ENCODE measurements at regions not wholly inside any gene's neighbourhood (a gene's known extent, or its start where the extent isn't known, plus 50 kb on each side); places are given as distances from the start of the nearest gene placed in this dataset.

DNA sequence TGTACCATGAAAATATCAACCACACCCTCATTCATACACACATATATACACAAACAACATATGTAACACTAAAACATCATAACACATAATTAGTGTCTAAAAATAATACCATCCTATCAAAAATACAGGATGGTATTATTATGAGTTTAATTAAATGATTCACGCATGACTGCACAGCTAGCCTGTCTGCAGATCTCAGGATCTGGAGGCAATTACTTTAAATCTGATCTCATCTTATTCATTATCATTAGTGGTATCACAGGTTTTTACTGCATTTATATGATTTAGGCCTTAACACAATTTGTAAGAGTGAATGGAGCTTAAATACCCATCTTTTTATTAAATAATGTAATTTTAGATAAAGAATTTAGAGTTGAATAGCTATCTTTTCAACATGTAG is 443.4 kb upstream of the LINC00305 start:
- no peak for DNase-seq (ENCODE audit: low read depth)
- no peak overlapping the region for H3K4me3 ChIP-seq (ENCODE audit: low read depth, low read length)

DNA sequence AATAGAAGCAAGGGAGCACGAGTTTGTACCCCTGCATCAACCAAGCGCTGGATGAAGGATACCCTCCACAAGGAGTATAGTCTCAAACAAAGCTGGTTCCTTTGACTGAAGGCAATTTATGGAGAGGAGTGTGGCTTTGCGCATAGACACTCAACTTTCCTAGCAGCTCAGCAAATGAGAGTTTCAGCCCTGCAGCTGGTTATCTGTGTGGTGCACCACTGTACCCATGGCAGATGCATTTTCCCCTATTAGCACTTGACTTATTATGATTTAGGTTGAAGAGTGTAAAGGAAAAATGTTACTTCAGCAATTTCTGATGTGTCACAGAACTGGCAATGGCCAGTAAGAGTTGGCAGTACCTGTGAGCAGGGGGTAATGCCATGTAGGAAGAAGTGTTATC is 440.1 kb upstream of the LINC00305 start:
- no peak for DNase-seq (ENCODE audit: low read depth)
- no peak overlapping the region for H3K4me3 ChIP-seq (ENCODE audit: low read depth, low read length)

DNA sequence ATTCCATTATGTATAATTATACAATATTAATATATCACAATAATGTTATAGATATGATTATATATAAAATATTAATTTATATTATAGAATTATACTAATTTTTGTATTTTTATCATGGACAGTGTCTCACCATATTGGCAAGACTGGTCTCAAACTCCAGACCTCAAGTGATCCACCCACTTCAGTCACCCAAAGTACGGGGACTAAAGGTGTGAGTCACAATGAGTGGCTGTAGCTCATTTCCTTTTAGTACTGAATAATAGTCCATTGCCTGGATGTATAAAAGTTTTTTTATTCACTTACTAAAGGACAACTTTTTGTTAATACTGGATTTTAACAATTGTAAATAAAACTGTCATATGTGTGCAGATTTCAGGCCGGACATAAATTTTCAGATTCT is 417.6 kb upstream of the LINC00305 start:
- no peak for DNase-seq (ENCODE audit: low read depth)
- H3K4me3 ChIP-seq (ENCODE audit: low read depth, low read length) = no peak overlapping the region

DNA sequence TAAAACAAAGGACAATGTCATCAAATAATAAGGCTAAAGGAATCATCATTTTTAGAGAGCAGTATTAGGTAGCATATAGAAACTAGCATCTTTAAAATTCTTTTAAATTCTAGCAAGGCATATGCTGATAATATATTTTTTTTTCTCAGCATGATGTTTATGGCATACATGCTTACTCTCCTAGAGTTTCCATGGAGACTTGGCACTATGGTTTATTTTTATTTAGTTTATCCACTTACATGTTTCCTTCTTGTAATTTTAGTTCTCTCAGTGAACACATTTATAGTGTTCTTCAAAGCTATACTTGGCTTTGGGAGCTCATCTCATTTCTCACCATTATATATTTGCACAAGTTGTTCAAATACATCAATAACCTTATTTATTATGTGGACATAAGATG is 413.8 kb upstream of the LINC00305 start:
- H3K4me3 ChIP-seq (ENCODE audit: low read depth, low read length) = no peak overlapping the region
- DNase-seq (ENCODE audit: low read depth) = no peak

DNA sequence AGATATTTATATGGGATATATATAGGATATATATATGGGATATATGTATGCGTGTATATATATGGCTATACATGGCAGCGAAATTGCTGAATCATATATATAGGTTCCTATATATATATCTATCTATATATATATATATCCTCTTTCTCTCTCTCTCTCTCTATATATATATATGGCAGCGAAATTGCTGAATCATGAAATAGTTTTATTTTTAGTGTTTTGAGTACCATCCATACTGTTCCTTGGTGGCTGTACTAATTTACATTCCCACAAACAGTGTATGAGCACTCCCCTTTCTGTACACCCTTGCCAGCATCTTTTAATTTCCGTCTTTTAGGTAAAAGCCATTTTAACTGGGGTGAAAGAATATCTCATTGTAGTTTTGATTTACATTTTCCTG is 397.6 kb upstream of the LINC00305 start:
- H3K4me3 ChIP-seq (ENCODE audit: low read depth, low read length) = no peak overlapping the region
- DNase-seq (ENCODE audit: low read depth) = no peak

DNA sequence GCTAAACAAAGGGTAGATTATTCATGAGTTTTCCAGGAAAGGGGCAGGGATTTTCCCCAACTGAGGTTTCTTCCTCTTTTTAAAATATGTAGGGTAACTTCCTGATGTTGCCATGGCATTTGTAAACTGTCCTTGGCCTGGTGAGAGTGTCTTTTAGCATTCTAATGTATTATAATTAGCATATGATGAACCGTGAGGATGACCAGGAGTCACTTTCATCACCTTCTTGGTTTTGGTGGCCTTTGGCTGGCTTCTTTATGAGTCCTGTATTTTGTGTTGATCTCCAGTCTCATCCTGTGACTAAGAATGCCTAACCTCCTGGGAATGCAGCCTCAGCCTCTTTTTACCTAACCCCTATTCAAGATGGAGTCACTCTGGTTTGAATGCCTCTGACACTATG is 391.0 kb upstream of the LINC00305 start:
- no peak overlapping the region for H3K4me3 ChIP-seq (ENCODE audit: low read depth, low read length)
- no peak for DNase-seq (ENCODE audit: low read depth)

DNA sequence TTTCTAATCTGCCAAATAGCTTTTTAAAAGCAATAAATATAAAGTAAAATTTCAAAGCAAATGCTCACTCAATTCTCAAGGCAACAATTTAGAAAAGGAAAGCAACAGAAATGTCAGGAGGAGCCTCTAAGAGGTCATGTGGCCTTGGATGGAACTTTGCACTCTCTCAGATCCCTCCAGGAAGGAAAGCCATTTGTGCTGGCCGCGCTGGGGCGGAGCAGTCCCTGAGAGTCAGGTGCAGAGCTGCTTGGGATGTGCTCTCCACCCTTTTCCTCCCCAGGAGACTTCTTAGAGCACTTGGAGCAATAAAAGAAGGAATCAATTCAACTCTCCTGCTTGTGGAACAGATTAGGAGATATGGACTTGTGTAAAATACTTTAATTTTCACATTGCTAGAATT is 379.8 kb upstream of the LINC00305 start:
- DNase-seq (ENCODE audit: low read depth) = no peak
- no peak overlapping the region for H3K4me3 ChIP-seq (ENCODE audit: low read depth, low read length)

DNA sequence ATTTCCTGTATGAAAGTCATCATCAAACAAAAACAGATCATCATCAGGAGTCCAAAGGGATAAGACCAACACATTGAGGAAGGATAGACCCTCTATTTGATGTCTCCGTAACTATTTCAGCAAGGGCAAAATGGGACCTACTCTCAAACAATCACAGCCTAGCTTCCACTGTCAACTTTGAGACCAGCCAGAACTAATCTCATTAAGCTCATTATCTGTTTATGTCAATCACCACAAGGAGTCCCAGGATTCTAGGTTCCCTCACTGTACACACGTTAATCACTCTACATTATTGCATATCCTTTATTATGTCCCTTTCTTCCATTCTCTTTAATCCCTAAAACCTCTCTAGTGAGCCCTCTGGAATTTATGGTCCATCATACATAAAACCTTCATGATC is 370.3 kb upstream of the LINC00305 start:
- H3K4me3 ChIP-seq (ENCODE audit: low read depth, low read length) = no peak overlapping the region
- DNase-seq (ENCODE audit: low read depth) = no peak

DNA sequence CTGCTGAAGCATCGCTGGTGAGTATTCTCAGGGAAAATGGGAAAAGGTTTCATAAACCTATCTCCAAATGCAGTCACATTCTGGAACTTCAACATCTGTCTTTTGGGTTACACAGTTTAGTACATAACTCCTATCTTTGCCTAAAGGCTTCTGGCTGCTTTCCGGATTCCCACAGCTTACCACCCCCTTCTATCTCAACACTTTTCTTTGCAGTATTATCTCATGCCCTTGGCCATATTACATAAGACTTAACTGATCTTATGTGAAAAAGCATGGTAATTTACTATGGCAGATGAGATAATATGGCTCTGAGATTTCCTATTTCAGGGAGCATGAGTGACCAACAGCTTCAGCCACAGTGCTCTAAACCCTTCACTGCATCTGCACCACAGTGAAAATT is 369.3 kb upstream of the LINC00305 start:
- DNase-seq (ENCODE audit: low read depth) = no peak
- no peak overlapping the region for H3K4me3 ChIP-seq (ENCODE audit: low read depth, low read length)

DNA sequence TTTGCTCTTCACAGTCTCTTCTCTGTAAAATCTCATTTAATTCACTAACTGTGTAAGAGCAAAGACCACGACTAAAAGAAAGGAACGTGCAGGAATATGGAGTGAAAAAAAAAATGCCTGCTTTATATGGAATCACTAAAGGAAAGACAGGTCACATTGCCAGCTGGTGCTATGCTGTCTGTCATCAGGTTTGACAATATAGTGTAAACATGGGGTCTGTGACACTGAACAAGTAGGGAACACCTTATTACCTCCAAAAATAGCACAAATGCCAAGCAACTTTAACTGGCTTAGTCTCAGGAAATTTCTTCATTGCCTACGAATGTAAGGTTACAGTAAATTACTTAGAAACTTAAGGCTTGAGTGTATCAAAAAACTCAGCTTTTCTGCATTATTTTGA is 364.5 kb upstream of the LINC00305 start:
- H3K4me3 ChIP-seq (ENCODE audit: low read depth, low read length) = no peak overlapping the region
- DNase-seq (ENCODE audit: low read depth) = no peak

DNA sequence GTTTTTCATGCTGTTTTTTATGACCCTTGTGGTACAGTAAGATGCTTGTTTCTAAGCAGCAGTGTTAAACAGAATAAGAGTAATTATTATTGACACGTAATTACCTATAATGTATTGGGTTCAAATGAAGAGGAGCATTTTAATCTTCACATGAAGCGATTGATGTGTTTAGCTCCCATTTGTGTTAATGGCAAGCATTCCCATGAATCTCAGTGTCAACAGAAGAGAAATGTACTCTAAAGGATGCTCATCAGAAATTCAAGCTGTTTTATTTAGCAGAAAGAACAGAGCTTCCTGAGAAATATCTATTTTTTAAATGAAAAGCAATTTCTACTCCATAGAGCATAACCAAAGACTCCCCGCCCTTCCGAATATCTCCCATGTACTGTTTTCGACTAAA is 341.3 kb upstream of the LINC00305 start:
- no peak for DNase-seq (ENCODE audit: low read depth)
- no peak overlapping the region for H3K4me3 ChIP-seq (ENCODE audit: low read depth, low read length)

DNA sequence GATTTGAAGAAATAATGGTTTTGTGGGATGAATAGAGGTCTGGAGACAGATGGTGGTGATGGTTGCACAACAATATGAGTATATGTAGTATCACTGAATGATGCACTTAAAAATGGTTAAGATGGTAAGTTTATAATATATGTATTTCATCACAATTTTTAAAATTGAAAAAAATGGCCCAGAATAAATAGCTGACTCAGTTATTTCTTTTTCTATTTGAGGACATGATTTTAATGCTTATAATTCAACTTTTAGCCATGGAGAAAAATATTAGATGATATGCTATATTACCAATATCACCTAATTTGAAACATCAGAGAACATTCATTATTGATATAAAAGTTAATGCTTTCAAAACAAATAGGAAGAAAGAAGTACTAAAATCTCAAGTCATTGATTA is 339.8 kb upstream of the LINC00305 start:
- DNase-seq (ENCODE audit: low read depth) = no peak

DNA sequence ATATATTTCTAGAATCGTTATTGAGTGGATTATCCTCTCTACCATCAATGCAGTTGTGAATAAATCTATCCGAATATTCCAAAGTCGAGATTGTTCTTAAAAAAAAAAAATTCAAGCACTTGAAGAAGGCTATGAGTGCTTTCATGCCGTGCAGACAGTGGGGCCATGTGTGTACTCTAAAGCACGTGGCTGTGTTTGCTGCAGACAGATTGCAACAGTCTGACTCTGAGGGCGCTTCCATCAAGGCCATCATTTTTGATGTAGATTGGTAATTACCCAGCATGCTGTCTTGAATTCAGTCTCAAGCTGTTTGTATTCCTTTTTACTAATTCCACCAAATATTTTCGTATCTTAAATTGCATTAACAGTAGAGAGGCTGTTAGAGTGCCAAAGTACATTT is 325.9 kb upstream of the LINC00305 start:
- DNase-seq (ENCODE audit: low read depth) = no peak
- H3K4me3 ChIP-seq (ENCODE audit: low read depth, low read length) = no peak overlapping the region

More for the DNA sequence above, 339.8 kb upstream of the LINC00305 start:
- H3K4me3 ChIP-seq (ENCODE audit: low read depth, low read length) = no peak overlapping the region

DNA sequence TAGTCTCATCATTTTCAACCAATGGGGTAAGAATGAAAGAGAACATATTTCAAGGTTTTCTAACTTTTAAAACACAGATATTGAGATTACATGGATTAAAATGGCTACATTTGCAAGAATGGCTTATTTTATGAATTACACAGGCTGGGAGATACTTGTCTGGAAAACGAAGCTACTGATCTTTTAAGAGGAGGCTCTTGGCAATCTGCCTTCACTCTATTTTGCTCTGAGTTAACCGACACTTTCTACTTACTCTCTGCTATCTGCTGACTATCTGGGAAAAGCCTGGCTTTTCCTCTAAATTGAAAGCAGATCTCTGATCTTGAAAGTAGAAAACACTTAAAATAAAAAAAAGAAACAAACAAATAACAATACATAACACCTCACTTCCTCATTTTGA is 325.4 kb upstream of the LINC00305 start:
- no peak for DNase-seq (ENCODE audit: low read depth)
- no peak overlapping the region for H3K4me3 ChIP-seq (ENCODE audit: low read depth, low read length)

DNA sequence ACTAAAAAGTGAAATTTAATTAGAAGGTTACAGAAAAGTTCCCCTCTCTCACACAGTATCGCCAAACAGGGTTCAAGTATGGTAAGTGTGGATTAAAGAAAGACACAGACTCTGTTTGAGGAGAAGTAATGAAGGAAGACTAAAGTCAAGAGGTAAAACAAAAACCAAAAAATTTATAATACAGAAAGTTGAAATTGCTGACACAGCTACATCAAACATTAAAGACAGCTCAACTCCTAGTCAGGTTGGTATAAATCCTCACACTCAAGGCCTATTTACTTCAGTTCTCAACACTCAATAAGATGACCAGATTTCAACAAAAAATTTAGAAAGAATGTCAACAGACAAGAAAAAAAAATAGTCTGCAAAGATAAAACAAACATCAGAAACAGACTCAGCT is 300.5 kb upstream of the LINC00305 start:
- no peak for DNase-seq (ENCODE audit: low read depth)
- no peak overlapping the region for H3K4me3 ChIP-seq (ENCODE audit: low read depth, low read length)

DNA sequence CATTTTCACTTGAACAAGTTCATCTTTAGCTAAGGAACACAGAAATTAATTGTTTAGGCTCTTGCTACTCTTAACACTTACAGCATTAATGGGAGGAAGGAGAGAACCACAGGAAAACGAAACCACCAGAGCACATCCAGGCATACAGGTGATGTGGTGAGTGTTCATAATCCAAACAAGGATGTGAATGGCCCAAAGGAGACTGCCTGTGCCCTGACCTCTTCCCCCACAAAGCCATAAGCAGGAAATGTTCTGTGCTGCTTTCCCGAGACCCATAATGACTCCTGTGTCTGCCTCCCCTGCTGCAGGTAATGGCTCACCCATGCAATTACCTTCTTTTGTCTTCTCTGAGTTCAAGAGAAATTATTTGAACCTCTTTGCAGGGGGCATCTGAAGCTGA is 295.9 kb upstream of the LINC00305 start:
- DNase-seq (ENCODE audit: low read depth) = no peak
- no peak overlapping the region for H3K4me3 ChIP-seq (ENCODE audit: low read depth, low read length)

DNA sequence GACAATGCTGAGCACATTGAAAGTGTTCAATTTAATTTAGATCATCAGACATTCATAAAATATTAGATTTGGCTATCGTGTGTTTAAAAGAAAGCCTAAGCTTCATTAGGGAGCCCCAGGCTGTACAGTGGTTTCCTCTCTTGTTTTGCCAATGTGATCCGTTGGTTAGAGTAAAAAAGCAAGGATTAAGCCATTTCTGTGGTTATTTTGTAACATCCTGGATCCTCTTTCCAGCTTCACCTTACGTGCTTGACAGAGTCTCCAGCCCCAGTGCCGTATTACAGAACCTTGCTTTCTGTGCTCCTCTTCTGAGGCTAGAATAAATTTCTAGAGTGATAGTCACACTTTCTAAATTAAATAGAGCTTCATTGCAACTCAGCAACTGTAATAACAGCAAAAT is 289.3 kb upstream of the LINC00305 start:
- no peak for DNase-seq (ENCODE audit: low read depth)
- no peak overlapping the region for H3K4me3 ChIP-seq (ENCODE audit: low read depth, low read length)

DNA sequence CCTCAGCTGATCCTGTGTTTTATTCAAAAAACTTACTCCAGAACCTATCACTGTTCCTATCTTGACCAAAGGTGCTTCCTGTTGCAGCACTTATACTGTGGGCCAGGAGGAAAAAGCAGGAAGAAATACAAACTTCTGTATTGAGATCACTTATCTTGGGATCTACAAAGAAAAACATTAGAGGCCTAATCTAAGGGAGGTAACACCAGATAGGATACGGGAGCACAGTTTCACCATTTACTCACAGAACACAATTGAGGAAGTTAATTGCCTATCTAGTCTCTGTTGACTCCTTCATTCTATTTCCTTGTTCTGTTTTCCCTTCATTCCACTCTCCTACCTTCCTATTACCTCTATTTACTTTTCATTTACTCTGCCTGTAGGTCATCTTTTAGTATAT is 287.2 kb upstream of the LINC00305 start:
- no peak for DNase-seq (ENCODE audit: low read depth)

DNA sequence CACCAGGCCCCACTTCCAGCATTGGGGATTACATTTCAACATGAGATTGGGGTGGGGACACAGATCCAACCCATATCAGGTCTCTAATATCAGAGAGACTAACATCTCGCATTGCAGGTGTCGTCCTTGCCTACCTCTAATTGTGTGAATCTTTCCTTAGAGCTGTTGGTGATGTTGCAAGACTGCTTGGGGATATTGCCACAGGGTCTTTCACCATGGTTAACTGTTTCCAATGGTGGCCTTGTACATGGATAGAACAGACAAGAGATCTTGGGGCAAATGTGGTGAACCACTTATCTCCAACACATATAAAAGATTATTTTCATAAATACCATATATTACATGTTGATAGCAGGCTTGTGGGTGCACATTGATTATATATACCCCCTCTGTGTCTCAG is 270.3 kb upstream of the LINC00305 start:
- DNase-seq (ENCODE audit: low read depth) = no peak
- no peak overlapping the region for H3K4me3 ChIP-seq (ENCODE audit: low read depth, low read length)

More for the DNA sequence above, 287.2 kb upstream of the LINC00305 start:
- H3K4me3 ChIP-seq (ENCODE audit: low read depth, low read length) = no peak overlapping the region

DNA sequence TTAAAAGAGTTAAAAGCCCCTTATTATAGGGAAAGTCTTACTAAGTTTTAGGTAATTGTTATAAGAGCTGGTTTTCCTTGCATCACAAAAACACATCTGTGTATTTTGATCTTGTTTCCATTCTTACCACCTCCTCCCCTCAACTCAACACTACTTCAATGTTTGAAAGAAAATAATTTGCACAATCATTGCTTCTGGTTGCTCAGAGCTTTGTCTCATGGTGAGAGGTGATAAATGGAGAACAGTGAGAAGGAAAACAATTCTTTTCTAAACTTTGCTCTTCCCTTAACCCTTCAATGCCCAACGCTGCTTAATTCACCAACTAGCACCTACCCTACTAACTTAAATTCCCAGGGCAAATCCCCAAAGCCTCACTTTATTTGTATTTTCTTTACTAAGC is 268.1 kb upstream of the LINC00305 start:
- H3K4me3 ChIP-seq (ENCODE audit: low read depth, low read length) = no peak overlapping the region

DNA sequence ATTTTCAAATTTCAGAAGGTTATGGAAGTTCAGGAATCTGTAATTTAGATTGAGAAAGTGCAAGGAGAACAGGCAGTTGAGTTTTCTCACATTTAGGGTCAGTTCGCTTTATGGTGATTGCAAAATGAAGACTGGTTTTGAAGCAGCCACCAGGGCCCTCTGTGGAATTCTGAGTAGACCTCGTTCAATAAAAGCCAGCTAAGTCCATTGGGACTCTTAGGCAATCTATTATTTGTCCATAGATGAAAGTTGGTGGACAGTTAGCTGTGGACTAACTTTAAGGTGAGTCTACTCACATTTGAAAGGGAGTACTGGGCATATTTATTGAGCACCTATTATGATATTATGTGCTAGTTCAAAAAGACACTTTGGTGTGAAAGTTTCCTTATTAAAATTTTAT is 266.3 kb upstream of the LINC00305 start:
- no peak overlapping the region for H3K4me3 ChIP-seq (ENCODE audit: low read depth, low read length)

More for the DNA sequence above, 268.1 kb upstream of the LINC00305 start:
- DNase-seq (ENCODE audit: low read depth) = no peak

DNA sequence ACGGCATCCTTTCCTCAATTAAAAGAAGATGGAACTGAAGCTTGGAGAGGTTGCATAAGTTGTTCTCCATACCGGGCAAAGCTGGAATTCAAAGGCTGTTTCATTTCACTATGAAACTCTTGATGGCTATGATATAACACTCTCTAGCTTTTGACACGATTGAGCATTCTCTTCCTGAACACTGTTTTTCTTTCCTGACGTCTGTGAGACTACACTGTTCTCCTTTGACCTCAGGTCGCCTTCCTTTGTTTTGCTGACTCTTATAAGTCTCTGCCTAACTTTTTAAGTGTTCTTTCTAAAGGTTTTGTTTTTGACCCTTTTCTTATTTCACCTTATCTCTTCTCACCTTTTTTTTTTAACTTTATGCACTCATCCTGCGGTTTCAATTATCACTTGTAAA is 261.8 kb upstream of the LINC00305 start:
- DNase-seq (ENCODE audit: low read depth) = no peak
- H3K4me3 ChIP-seq (ENCODE audit: low read depth, low read length) = no peak overlapping the region

More for the DNA sequence above, 266.3 kb upstream of the LINC00305 start:
- DNase-seq (ENCODE audit: low read depth) = no peak

Measured in skeletal muscle cell (primary cell).